H9 (cell line): ENCODE measurements at regions not wholly inside any gene's neighbourhood (a gene's known extent, or its start where the extent isn't known, plus 50 kb on each side); places are given as distances from the start of the nearest gene placed in this dataset.

ENCODE experiments used
- DNase-seq: peaks from one replicate; pipeline ENCODE4 v3.0.0-alpha.2; 2017
- H2AFZ ChIP-seq: one replicate; pipeline ENCODE4 v1.6.1; 2013; ENCODE audit warnings: mild to moderate bottlenecking, low read length, control low read depth, moderate library complexity
- H2AK5ac ChIP-seq: 2 replicates; pipeline ENCODE4 v1.6.1; 2013; ENCODE audit warnings: low read length, control low read depth, mixed read lengths; ENCODE audit not compliant: insufficient read length
- H2BK120ac ChIP-seq: one replicate; pipeline ENCODE4 v1.6.1; 2013; ENCODE audit warnings: low read depth, mild to moderate bottlenecking, low read length, control low read depth, inconsistent platforms; ENCODE audit not compliant: poor library complexity, severe bottlenecking
- H2BK12ac ChIP-seq: 2 replicates; pipeline ENCODE4 v1.6.1; 2013; ENCODE audit warnings: low read length, control low read depth, mixed read lengths, low read depth; ENCODE audit not compliant: insufficient read length
- H2BK15ac ChIP-seq: 2 replicates; pipeline ENCODE4 v1.6.1; 2013; ENCODE audit warnings: low read depth, low read length, control low read depth
- H2BK20ac ChIP-seq: one replicate; pipeline ENCODE4 v1.6.1; 2013; ENCODE audit warnings: low read depth, mild to moderate bottlenecking, low read length, control low read depth, inconsistent platforms; ENCODE audit not compliant: poor library complexity, severe bottlenecking
- H2BK5ac ChIP-seq: 2 replicates; pipeline ENCODE4 v1.6.1; 2013; ENCODE audit warnings: low read length, control low read depth, mixed read lengths; ENCODE audit not compliant: insufficient read length
- H3K14ac ChIP-seq: 2 replicates; pipeline ENCODE4 v1.6.1; 2013; ENCODE audit warnings: low read length, control low read depth; ENCODE audit not compliant: insufficient read depth
- H3K18ac ChIP-seq: 2 replicates; pipeline ENCODE4 v1.6.1; 2013; ENCODE audit warnings: low read depth, mild to moderate bottlenecking, mixed read lengths, low read length, control low read depth; ENCODE audit not compliant: insufficient read length
- H3K23ac ChIP-seq: 2 replicates; pipeline ENCODE4 v1.6.1; 2013; ENCODE audit warnings: low read length, control low read depth, mixed read lengths, low read depth; ENCODE audit not compliant: insufficient read length
- H3K23me2 ChIP-seq: 2 replicates; pipeline ENCODE4 v1.6.1; 2013; ENCODE audit warnings: low read depth, mild to moderate bottlenecking, mixed read lengths, low read length, control low read depth; ENCODE audit not compliant: insufficient read length, poor library complexity, severe bottlenecking
- H3K27ac ChIP-seq: 2 replicates; pipeline ENCODE4 v1.5.1; 2013; ENCODE audit warnings: low read length, control low read depth, mixed read lengths, low read depth; ENCODE audit not compliant: insufficient read length
- H3K27me3 ChIP-seq: 2 replicates; pipeline ENCODE4 v1.6.1; 2013; ENCODE audit warnings: low read length, control low read depth, inconsistent platforms; ENCODE audit not compliant: insufficient read depth
- H3K4ac ChIP-seq: 2 replicates; pipeline ENCODE4 v1.6.1; 2013; ENCODE audit warnings: low read depth, mild to moderate bottlenecking, control low read depth, inconsistent platforms, low read length, moderate library complexity
- H3K4me1 ChIP-seq: 2 replicates; pipeline ENCODE4 v1.6.1; 2013; ENCODE audit warnings: low read length, control low read depth, inconsistent platforms; ENCODE audit not compliant: insufficient read depth
- H3K4me2 ChIP-seq: 2 replicates; pipeline ENCODE4 v1.6.1; 2013; ENCODE audit warnings: low read length, control low read depth, mixed read lengths; ENCODE audit not compliant: insufficient read length, insufficient read depth
- H3K56ac ChIP-seq: 2 replicates; pipeline ENCODE4 v1.6.1; 2013; ENCODE audit warnings: low read depth, mild to moderate bottlenecking, mixed read lengths, low read length, control low read depth; ENCODE audit not compliant: insufficient read length
- H3K79me1 ChIP-seq: 2 replicates; pipeline ENCODE4 v1.6.1; 2013; ENCODE audit warnings: low read depth, mild to moderate bottlenecking, moderate library complexity, low read length, control low read depth, inconsistent platforms; ENCODE audit not compliant: insufficient read depth, poor library complexity, severe bottlenecking
- H3K79me2 ChIP-seq: 2 replicates; pipeline ENCODE4 v1.6.1; 2013; ENCODE audit warnings: low read length, control low read depth, inconsistent platforms; ENCODE audit not compliant: insufficient read depth
- H3K9ac ChIP-seq: 2 replicates; pipeline ENCODE4 v1.6.1; 2013; ENCODE audit warnings: low read length, control low read depth, mixed read lengths; ENCODE audit not compliant: insufficient read length; ENCODE audit errors: extremely low read depth
- H3K9me3 ChIP-seq: one replicate; pipeline ENCODE4 v1.6.1; 2013; ENCODE audit warnings: low read depth, low read length, inconsistent platforms; ENCODE audit not compliant: control insufficient read depth
- H3T11ph ChIP-seq: one replicate; pipeline ENCODE4 v1.6.1; 2013; ENCODE audit warnings: mild to moderate bottlenecking, low read length, control low read depth, inconsistent platforms
- H4K20me1 ChIP-seq: one replicate; pipeline ENCODE4 v1.6.1; 2013; ENCODE audit not compliant: control insufficient read depth, insufficient read length, insufficient read depth
- H4K5ac ChIP-seq: 2 replicates; pipeline ENCODE4 v1.6.1; 2013; ENCODE audit warnings: low read depth, mild to moderate bottlenecking, mixed read lengths, low read length, control low read depth; ENCODE audit not compliant: insufficient read length
- H4K8ac ChIP-seq: replicated peaks from 2 replicates; pipeline ENCODE4 v1.6.1; 2013; ENCODE audit warnings: low read length, control low read depth, mixed read lengths, low read depth; ENCODE audit not compliant: insufficient read length
- H4K91ac ChIP-seq: 2 replicates; pipeline ENCODE4 v1.6.1; 2013; ENCODE audit warnings: low read depth, mild to moderate bottlenecking, moderate library complexity, mixed read lengths, low read length, control low read depth; ENCODE audit not compliant: insufficient read length
- H3K27ac Mint-ChIP-seq, 3 experiments: 2 replicates in 2 of 3; 3 replicates in 1 of 3; pipeline ENCODE4 v1.8.0; 2020 to 2021; ENCODE audit warnings: mixed read lengths in 3 of 3, mild to moderate bottlenecking in 1 of 3, moderate library complexity in 1 of 3
- H3K27me3 Mint-ChIP-seq: 2 replicates; pipeline ENCODE4 v1.8.0; 2021; ENCODE audit warnings: low read depth, mild to moderate bottlenecking, moderate library complexity, mixed read lengths
- H3K36me3 Mint-ChIP-seq, 3 experiments: 2 replicates in 2 of 3; 3 replicates in 1 of 3; pipeline ENCODE4 v1.8.0; 2020 to 2021; ENCODE audit warnings: low read depth in 3 of 3, mixed read lengths in 3 of 3; ENCODE audit not compliant: insufficient read depth in 1 of 3
- H3K4me1 Mint-ChIP-seq, 2 experiments: 2 replicates each; pipeline ENCODE4 v1.8.0; 2020; ENCODE audit warnings: mixed read lengths in 2 of 2
- H3K4me3 Mint-ChIP-seq, 2 experiments: 2 replicates in 1 of 2; 3 replicates in 1 of 2; pipeline ENCODE4 v1.8.0; 2020 to 2021; ENCODE audit warnings: mild to moderate bottlenecking in 2 of 2, mixed read lengths in 2 of 2, moderate library complexity in 1 of 2
- H3K9me3 Mint-ChIP-seq, 2 experiments: 2 replicates in 1 of 2; 3 replicates in 1 of 2; pipeline ENCODE4 v1.8.0; 2020; ENCODE audit warnings: mild to moderate bottlenecking in 2 of 2, mixed read lengths in 2 of 2, moderate library complexity in 1 of 2
- WGBS: extraction: QIAGEN DNeasy Blood & Tissue Kit; methylation state at CpG from one replicate; pipeline ENCODE4 v1.1.7; 2013; ENCODE audit warnings: missing lambda C conversion rate, low lambda C conversion rate, mixed read lengths; ENCODE audit not compliant: insufficient read length; ENCODE audit errors: extremely low coverage; 5-methylcytosine and 5-hydroxymethylcytosine counted together
- TF ChIP-seq, protein P1 (sequence below): fragments of 200-600 bp; sonication (generic); conservative IDR thresholded peaks from 3 replicates; pipeline ENCODE4 v1.8.0; 2021; ENCODE audit warnings: antibody characterized with exemption, mild to moderate bottlenecking

DNA sequence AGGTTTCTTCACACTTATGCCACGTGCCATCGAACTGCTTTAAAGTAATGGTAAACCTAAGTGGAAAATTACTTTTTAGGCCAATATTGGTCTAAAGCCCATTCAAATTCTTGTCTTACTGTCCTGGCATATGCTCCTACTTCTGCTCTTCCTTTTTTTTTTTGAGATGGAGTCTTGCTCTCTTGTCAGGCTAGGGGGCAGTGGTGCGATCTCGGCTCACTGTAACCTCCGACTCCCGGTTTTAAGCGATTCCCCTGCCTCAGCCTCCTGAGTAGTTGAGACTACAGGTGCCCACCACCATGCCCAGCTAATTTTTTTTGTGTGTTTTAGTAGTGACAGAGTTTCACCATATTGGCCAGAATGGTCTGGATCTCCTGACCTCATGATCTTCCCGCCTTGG, 129.0 kb upstream of the TECRL start:
- Histone ChIP-seq H3T11ph (no peak overlapping the region), H3K18ac (no peak overlapping the region), H3K14ac (no peak overlapping the region), H2AFZ (no peak overlapping the region), H3K79me2 (no peaks in the 10 kb centered on the region), H4K5ac (no peak overlapping the region), H3K79me1 (no peaks in the 10 kb centered on the region), H3K27ac (no peak overlapping the region), H2BK15ac (no peak overlapping the region), H3K4ac (no peak overlapping the region), H2BK120ac (no peak overlapping the region), H3K4me1 (no peaks in the 10 kb centered on the region), H3K56ac (no peak overlapping the region), H2BK5ac (no peak overlapping the region), H4K91ac (no peak overlapping the region), H3K23me2 (no peaks in the 10 kb centered on the region), H2BK20ac (no peak overlapping the region), H4K20me1 (no peaks in the 10 kb centered on the region), H3K27me3 (no peaks in the 10 kb centered on the region), H2AK5ac (no peak overlapping the region), H3K9ac (no peak overlapping the region), H3K23ac (no peak overlapping the region), H3K4me2 (no peak overlapping the region), H4K8ac (no peak overlapping the region), H3K9me3 (no peaks in the 10 kb centered on the region), H2BK12ac (no peak overlapping the region)
- Mint-ChIP-seq H3K4me1 (no peaks in the 10 kb centered on the region), H3K9me3 (no peaks in the 10 kb centered on the region), H3K27ac (no peak overlapping the region), H3K4me3 (no peak overlapping the region), H3K36me3 (no peaks in the 10 kb centered on the region), H3K27me3 (no peaks in the 10 kb centered on the region)
- TF ChIP-seq, protein P1, sequence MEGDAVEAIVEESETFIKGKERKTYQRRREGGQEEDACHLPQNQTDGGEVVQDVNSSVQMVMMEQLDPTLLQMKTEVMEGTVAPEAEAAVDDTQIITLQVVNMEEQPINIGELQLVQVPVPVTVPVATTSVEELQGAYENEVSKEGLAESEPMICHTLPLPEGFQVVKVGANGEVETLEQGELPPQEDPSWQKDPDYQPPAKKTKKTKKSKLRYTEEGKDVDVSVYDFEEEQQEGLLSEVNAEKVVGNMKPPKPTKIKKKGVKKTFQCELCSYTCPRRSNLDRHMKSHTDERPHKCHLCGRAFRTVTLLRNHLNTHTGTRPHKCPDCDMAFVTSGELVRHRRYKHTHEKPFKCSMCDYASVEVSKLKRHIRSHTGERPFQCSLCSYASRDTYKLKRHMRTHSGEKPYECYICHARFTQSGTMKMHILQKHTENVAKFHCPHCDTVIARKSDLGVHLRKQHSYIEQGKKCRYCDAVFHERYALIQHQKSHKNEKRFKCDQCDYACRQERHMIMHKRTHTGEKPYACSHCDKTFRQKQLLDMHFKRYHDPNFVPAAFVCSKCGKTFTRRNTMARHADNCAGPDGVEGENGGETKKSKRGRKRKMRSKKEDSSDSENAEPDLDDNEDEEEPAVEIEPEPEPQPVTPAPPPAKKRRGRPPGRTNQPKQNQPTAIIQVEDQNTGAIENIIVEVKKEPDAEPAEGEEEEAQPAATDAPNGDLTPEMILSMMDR, result peak; percentile 66
- no CpG with 5 or more reads among the region's 8 CpGs for WGBS
- DNase-seq, result peak; percentile 69
